Urothelium cell line (cell line): ENCODE measurements at regions not wholly inside any gene's neighbourhood (a gene's known extent, or its start where the extent isn't known, plus 50 kb on each side); places are given as distances from the start of the nearest gene placed in this dataset.

Experiments used
- DNase-seq: peaks from one replicate; pipeline ENCODE4 v3.0.0; 2011; ENCODE audit warnings: low spot score, mixed read lengths
- FAIRE-seq: peaks from 2 replicates; lab custom pipeline; 2011; peaks lifted over from hg19 to GRCh38; lab: Jason Lieb, UNC

DNA sequence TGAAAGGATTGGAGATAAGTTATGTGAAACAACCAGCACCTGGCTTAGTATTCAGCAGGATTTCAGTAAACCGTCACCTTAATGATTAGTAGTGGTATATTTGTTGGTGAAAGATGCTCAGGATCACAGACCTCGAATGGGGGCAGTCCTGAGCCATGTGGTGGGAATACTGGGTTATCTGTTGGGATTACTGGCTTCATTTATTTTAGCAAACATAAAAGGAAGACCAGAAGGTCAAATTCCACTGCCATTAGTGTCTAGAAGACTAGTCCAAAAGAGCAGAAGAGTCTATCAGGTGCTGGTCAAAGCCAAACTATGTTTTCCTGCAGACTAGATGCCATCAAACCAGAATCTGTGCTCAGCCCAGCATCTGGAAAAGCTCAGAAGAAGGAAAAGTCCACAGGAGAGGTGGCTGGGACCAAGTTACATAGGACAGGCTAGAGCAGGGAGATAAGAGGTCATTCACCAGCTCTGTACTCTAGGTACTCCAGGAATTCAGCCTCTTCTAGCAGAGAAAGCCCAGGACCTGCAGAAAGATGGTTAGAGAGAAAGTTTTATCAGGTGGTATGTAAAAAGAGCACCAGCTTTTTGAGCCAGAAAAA lies 343.4 kb downstream of the PLPP3 start:
- DNase-seq (no peak), FAIRE-seq (no peak)

DNA sequence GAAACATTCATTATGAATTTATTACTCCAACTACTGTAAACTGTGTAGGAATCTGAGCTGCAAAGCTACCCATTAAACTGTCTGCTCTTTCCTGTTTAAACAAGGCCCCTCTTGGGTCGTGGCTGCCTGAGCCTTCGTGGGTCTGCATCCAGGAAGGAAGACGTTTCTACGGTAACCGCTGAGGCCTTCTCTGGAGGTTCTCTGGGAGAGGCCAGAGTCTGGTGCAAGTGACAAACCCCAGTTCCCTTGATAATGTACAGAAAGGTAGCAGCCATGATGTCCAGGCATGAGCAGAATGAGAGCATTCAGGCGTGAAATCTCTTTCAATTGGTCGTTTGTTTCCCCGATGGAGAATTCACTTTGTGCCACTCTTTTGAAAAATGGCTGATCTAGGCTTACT lies 350.2 kb downstream of the PLPP3 start:
- FAIRE-seq = no peak
- no peak for DNase-seq

DNA sequence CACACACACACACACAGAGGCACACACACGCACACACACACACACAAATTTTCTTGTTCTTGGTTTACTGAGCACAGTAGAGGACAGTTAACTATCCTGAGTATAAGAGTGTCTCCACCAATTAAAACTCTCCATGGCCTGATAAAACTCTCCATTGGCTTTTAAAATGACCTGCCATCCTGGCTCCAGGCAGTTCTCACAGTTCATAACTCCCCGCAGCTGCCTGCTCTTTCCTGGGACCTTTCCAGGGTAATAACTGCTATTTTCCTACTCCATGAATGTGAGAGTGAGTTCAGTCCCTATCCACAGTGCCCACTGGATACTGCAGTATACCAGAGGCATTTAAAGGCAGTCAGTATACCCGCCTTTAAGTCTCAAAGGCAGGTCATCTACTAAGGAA lies 351.5 kb downstream of the PLPP3 start:
- FAIRE-seq = no peak
- no peak for DNase-seq

DNA sequence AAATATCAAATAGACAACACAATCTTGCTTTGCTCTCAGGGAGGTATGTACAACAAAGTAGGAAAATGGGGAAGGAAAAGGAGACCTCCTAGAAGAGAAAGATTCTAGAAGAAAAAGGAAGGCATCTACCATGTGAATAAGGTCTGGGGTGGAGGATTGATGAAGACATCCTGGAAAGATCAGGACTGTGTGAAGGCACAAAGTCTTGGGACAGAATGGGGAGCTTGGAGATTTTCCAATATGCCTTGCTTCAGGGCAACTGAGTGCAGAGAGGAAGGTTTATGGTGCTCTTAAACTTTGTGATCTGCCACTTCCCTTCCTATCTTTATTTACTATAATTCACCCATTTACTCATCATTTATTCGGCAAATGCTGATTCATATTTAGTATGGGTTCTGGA lies 352.0 kb downstream of the PLPP3 start:
- FAIRE-seq (no peak), DNase-seq (no peak)

- no peak for FAIRE-seq
- no peak for DNase-seq
Observed at GRCh38 chr1:56225964-56226815, 353.2 kb downstream of the PLPP3 start.

DNA sequence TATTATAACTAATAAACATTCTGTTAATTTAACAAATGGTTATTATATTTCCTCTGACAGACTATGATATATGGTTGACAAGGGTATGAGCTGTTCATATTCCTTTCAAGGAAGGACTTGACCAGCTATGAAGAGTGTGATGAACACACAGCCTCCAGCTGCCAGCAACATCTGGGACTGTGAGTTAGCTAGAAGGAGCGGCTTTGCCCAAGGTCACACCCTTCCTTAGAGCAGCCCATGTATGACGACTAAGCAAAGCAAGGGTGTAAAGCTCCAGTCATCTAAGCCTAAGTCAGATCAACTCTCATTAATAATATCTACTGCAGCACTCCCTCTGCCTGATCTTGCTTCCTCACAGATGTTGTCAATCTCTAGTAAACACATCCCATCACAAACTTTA lies 355.4 kb downstream of the PLPP3 start:
- DNase-seq (no peak), FAIRE-seq (no peak)

DNA sequence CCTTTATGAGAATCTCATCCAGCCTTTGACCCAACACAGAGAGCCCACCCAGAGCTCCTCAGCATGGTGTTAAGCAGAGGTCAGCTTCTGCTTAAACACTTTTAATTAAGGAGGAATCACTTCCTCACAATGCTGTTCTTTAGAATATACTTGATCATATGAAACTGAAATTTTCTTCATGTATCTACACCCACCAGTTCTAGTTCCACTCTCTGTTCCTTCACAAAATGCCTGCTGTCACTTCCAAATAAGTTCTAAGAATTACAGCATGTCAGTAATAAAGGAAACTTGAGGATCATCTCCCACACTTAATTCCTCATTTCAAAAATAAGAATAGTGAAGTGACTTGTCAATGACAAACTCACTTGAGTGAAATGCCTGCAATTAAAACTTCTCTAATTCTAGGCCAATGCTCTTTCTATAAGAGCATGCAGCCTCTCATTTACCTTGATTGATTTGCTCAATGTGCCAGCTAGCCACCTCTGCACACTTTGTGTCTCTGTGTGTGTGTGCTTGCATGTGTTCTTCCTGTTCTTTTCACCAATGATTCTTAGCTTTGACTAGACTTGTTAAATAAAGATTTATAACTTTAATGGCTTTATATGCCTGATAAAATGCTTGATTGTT lies 356.3 kb downstream of the PLPP3 start:
- no peak for FAIRE-seq
- DNase-seq = no peak

GRCh38 chr1:56220021-56220420 lies 359.3 kb downstream of the PLPP3 start:
- no peak for FAIRE-seq

GRCh38 chr1:56218023-56218422 lies 361.3 kb downstream of the PLPP3 start:
- DNase-seq (no peak), FAIRE-seq (no peak)

More at GRCh38 chr1:56220021-56220420, 359.3 kb downstream of the PLPP3 start:
- DNase-seq = no peak

GRCh38 chr1:56216218-56216617 lies 363.1 kb downstream of the PLPP3 start:
- no peak for FAIRE-seq
- DNase-seq = no peak

GRCh38 chr1:56215771-56216170 lies 363.6 kb downstream of the PLPP3 start:
- DNase-seq (no peak), FAIRE-seq (no peak)

DNA sequence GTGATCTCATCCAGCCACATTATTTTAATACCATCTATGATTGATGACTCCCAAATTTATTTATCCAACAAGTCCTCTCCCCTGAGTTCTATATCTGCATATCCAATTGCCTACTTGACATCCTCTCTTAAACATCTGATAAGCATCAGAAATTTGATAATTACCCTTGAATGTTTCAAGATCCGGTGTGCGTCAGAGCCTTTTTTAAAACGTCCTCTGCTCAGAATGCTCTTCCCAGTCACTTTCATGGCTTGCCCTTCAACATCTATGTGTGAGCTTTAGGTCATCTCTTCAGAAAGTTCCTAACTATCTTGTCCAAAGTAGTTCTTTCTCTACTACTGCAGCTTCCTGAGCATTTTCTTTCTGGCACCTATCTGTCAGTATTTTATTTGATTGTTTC lies 364.3 kb downstream of the PLPP3 start:
- DNase-seq (no peak), FAIRE-seq (no peak)

DNA sequence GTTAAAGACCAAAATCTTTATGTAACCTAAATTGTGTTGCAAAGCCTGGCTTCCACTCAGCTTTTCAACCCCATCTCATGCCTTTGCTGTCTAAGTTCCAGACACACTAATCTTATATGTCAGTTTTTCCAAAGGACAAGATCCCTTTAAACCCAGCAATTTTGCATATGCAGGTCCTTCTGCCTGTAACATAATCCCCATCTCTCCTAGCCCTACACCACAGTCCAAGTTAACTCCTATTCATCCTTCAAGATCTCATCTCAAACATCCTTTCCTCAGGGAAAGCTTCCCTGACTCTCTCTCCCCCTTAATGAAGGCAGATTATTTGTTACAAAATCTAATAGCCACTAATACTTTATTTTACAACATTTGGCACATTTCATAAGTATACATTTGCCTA lies 366.3 kb downstream of the PLPP3 start:
- DNase-seq = no peak
- FAIRE-seq = no peak

GRCh38 chr1:56212143-56212542 lies 367.2 kb downstream of the PLPP3 start:
- no peak for DNase-seq
- FAIRE-seq = no peak

DNA sequence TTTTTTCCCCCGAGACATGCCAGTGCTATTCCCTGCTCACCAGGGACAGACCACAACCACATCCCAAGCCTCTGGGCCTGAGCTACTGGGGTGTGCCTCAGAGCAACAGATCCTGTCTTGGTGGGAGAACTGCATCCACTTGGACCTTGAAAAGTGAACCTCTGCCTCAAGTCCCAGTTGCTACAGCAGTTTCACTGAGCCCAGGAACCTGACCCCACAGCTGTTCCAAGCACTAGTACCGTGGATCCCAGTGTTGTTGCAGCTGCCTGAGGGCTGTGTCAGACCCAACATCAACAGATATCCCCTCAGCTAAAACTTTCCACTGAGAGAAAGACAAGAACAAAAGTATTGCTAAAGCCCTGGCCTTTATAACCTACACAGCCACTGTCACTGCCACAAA lies 373.0 kb downstream of the PLPP3 start:
- no peak for FAIRE-seq
- no peak for DNase-seq

DNA sequence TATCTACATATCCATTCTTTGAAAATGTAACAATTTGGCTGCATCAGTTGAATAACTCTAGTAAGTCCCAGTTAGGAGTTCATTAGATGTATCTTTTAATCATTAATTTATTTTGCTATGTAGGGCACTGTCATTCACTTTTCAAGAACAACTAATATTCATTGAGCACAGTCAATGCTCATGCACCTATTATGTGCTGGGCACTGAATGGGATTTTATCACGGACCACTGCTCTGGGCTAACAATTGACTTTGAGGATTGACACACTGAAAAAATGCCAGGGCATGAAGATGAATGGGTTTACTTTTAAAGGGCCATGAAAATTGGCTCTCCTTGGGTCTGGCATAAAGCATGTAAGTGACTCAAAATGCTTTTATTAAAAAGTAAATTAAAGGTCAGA lies 375.2 kb downstream of the PLPP3 start:
- no peak for FAIRE-seq
- no peak for DNase-seq

DNA sequence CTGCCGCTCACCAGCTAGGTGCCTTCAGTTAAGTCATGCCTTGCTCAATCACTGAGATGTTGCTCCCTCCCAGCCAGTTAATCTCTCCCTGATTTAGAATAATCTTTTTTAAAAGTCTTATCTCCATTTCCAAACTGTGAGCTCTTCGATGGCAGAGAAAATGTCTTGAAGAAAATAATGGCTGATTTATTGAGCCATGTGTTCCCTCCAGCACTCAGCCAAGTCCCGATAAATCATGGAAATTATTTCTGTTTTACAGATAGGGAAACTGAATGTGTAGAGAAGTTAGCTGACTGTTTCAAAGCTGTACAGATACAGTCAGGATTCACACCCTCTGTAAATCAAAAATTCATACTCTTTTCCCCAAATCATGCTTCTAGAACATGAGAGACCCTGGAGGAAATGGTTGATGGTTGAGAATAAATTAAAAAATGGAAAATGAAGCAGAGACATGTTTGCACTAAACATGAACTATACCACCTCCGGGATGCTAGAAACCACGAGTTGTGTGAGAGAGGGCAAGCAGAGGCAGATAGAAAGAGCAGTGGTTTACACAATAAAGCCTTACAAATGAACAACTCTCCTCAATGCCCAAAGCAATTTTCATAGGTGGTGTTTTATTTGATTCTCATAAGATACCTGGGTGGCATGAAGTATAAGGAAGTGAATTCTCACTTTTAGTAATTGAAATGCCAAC lies 376.4 kb downstream of the PLPP3 start:
- DNase-seq = no peak
- FAIRE-seq = no peak

- FAIRE-seq = no peak
- DNase-seq = no peak
Observed at GRCh38 chr1:56202186-56202585, 377.2 kb downstream of the PLPP3 start.

- FAIRE-seq = no peak
Observed at GRCh38 chr1:56200896-56201295, 378.5 kb downstream of the PLPP3 start.

GRCh38 chr1:56200442-56200841 lies 378.9 kb downstream of the PLPP3 start:
- DNase-seq (no peak), FAIRE-seq (no peak)

More at GRCh38 chr1:56200896-56201295, 378.5 kb downstream of the PLPP3 start:
- DNase-seq = no peak

- FAIRE-seq (no peak), DNase-seq (no peak)
Observed at GRCh38 chr1:56199956-56200355, 379.4 kb downstream of the PLPP3 start.
